NCI-H524 treated with DMSO at 0.1 percent for 48 hours (cell line): ENCODE measurements at regions not wholly inside any gene's neighbourhood (a gene's known extent, or its start where the extent isn't known, plus 50 kb on each side); places are given as distances from the start of the nearest gene placed in this dataset.
"Not testable (repeated sequence)": the region's sequence is repeated elsewhere in the genome, so short reads cannot be mapped to it uniquely, and the experiment has no call there.

Experiments used
- DNase-seq: peaks from one replicate; lab custom pipeline; 2025; lab: John Stamatoyannopoulos, UW

- DNase-seq: not testable (repeated sequence)
Observed at GRCh38 chr5:125253634-125254033, 507.2 kb upstream of the ZNF608 start.

DNA sequence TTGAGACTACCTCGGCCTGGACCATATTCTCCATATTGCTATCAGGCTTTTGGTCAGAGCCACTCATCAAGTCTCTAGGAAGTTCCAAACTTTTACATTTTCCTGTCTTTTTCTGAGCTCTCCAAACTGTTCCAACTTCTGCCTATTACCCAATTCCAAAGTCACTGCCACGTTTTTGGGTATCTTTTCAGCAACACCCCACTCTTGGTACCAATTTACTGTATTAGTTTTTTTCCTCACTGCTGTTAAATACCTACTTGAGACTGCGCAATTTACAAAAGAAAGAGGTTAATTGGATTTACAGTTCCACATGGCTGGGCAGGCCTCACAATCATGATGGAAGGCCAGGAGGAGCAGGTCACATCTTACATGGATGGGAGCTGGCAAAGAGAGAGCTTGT, 507.8 kb upstream of the ZNF608 start:
- DNase-seq: no peak

DNA sequence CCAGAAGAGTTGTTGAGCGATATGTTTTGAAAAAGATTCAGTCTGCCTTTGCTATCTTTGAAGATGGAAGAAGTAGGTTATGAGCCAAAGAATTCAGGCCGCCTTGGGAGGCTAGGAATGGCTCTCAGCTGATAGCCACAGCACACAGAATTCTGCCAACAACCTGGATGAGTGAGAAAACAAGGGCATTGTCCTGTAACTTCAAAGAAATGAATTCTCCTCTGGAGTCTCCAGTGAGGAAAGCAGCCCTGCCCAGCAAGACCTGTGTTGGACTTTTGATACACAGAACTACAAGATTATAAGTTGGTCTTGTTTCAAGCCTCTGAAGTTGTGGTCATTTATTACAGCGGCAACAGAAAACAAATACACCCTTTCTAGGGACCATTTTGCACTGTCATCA, 509.9 kb upstream of the ZNF608 start:
- DNase-seq: no peak

GRCh38 chr5:125257057-125257972, 510.9 kb upstream of the ZNF608 start:
- no peak for DNase-seq

DNA sequence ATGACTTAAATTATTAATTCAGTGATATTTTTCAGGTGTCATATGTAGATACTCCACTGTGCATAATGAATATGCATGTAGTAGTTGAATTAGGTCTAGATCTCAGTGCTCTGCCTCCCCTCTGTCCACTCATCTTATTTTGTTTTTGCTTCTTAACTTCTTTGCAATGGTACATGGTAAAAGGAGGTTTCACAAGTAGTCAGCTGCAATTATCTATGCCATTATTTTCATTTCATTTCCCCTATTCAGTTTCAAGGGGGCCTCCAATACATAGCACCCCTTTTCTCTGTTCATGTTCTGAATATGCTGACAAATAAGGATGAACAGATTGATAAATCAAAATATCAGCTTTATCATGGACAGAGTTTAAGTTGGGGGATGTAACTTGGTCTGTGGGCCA, 511.6 kb upstream of the ZNF608 start:
- no peak for DNase-seq

DNA sequence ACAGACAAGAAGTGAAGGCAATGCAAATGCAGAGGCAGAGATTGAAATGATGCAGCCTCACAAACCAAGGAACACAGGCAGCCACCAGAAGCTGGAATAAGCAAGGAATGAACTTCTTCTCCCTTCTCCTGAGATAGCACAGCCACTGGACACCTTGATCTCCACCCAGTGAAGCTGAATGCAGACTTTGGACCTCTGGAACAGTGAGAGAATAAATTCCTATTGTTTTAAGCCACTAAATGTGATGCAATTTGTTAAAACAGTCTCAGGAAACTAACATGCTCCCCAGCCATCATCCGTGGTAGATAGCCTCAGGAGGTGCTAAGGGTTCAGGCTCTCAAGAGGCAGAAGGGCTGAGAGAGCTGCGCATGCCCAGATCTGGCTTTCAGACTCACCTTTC, 512.2 kb upstream of the ZNF608 start:
- no peak for DNase-seq

- DNase-seq: no peak
Observed at GRCh38 chr5:125261505-125262250, 515.2 kb upstream of the ZNF608 start.

- DNase-seq: no peak
Observed at GRCh38 chr5:125262782-125263181, 516.3 kb upstream of the ZNF608 start.

DNA sequence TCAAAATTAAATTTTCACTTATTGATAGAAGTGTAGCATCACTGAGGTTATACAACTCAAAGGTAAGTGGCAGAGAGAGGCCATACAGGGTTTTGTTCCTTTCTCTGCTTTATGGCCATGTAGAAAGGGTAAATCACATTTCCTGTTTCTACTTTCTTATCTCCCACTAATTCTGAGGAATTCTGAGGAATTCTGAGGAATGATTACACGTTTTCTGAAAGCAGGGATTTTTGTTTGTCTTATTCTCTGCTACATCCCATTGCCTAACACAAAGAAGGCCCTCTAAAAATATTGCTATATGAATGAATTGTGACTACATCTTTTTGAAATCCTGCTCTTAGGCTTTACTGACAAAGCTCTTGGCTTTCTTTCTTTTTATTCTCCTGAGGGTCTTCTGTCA, 516.9 kb upstream of the ZNF608 start:
- DNase-seq: no peak

GRCh38 chr5:125266106-125266505, 519.7 kb upstream of the ZNF608 start:
- DNase-seq: no peak

DNA sequence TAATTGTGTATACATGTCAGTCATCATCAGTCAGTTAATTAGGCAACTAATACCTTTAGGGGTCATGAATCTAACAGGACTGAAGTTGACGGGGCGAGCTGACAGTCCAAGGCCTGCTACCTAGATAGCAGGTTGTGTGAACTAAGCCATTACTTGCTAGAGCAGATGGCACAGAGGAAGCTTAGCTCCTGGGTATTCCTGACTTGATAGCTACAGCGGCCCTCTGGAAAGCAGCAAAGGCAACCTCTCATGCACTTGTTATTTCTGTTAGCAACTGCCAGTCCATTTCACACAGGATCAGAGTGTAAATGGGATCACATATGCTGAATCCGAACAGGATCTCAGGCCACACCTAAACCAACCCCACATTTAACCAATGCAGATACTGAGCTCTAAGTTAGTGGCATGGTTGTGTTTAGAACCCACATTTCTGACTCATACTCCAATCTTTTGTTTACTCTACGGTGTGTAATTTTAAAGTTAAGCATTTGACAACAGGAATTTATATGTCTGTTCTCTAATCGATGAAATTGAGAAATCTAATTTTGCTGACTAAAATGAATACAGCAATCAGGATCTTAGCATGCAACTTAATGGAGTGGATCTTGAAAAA, 521.3 kb upstream of the ZNF608 start:
- peak; percentile 86 for DNase-seq

- no peak for DNase-seq
Observed at GRCh38 chr5:125269926-125270325, 523.5 kb upstream of the ZNF608 start.

GRCh38 chr5:125272357-125272756, 525.9 kb upstream of the ZNF608 start:
- no peak for DNase-seq

GRCh38 chr5:125274211-125274610, 527.8 kb upstream of the ZNF608 start:
- no peak for DNase-seq

DNA sequence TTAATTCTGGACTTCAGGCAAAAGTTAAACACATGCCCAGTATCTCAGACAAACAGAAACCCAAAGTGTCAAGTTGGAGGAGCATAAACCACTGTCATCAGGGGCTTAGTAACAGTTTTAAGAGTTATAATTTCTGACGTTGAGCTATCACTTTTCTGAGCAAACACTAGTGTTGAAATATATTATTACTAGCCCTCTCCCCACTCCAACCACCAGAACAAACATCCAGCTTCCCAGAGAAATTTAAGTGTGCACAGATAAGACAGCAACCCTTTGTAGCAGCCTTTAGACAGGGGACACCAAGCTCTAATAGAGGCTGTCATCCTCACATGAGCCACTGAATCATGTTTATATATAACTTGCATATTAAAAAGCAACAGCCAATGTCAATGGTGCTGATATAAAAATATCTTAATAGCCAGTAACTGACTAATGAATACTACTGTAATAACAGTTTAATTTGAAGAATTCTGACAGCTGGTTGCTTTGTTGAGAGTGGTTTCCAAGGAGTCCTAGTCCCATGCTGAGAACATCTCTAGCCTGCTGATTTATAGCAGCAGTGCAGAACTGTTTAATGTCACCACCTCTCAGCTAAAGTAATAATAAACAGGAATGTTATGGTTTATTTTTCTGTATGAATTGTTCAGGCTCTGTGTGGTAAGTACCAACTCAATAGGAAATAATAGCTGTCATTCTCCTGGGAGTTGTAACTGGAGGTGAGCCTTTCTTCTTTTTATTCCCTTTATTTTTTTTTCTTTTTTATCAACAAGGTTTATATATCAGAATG, 528.7 kb upstream of the ZNF608 start:
- DNase-seq: no peak

DNA sequence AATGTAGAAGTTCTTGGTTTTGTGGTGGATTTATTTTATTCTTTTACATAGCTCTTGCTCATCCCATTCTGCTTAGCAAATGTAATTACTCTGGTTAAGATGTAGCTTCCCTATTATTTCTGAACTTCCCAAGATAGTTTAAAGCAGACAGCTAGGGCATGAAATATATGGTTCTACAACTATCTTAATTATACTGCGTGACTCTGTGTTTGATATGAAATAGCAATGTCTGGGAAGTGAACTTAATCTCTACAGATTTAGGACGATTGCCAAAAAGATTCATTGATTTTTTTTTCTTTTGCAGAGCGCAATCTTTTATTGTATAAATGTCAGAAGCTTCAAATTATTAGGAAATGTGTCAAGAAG, 529.3 kb upstream of the ZNF608 start:
- DNase-seq: no peak

DNA sequence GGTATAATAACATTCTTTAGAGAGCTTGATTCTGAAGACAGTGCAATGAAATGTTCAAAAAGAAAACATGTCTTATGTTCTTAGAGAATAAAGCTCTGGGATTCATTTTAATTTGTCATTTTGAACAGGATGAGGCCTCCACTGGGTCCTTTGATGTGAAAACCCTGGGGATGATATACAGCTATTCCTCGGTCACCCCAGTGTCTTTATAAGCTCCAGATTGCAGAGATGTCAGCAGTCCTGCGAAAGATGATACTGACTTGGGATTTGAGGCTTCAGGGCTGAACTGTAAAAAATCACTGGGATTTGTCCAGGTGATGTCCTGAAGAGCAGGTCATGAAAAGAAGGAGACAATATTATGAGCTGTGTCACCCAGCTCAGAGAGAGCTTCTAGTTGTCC, 529.7 kb upstream of the ZNF608 start:
- no peak for DNase-seq

GRCh38 chr5:125277494-125278154, 531.2 kb upstream of the ZNF608 start:
- no peak for DNase-seq

GRCh38 chr5:125278711-125279110, 532.3 kb upstream of the ZNF608 start:
- no peak for DNase-seq

- no peak for DNase-seq
Observed at GRCh38 chr5:125281667-125282066, 535.2 kb upstream of the ZNF608 start.

DNA sequence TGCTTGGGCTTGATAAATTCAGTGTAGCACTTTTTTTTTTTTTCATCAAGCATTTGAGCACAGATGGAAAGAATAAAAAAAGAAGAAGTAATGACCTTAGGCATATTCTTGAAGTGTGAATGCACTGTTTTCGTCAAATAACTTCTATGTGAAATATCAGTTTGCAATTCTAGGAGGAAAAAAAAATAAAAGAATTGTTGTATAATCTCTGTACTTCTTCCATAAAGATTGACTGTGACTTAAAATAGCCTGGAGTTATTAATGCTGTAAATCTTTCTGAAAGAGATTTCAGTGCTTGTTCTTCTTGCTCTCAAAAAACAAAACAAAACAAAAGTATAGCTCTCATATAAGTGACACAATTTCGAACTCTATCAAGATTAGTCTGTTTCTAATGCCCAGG, 536.9 kb upstream of the ZNF608 start:
- no peak for DNase-seq

DNA sequence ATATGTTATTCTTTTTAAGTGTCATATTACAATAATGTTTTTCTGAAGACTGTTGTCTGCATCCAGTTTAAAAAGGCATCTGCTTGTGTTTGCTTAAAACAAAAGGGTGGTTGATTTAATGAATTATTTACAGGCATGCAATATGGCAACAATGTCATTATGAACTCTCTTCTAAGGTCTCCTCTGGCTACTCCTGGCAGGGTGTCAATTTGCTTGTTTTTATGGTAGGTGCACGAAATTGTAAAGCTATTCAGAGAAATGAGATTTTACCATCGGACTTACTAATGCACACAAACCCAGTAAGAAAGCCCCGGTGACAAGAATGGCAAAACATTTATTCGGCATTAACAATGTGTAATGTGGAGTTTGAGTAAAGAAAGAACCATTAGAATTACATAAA, 539.8 kb upstream of the ZNF608 start:
- DNase-seq: no peak
